ENCODE measurements at regions not wholly inside any gene's neighbourhood (a gene's known extent, or its start where the extent isn't known, plus 50 kb on each side); places are given as distances from the start of the nearest gene placed in this dataset.

DNA sequence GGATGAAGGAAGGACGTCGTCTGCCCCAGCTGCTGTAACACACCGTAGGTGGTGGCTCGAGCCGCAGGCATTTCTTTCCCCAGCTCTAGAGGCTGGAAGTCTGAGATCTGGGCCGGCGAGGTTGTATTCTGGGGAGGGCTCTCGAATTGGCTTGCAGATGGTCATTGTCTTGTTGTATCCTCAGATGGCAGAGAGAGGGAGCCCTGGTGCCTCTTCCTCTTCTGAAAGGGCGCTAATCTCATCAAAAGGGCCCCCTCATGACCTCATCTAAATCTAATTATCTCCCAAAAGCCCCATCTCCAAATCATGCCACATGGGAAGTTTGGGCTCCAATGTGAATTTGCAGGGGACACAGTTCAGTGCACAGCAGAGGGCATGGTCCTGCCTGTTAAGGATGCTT, 109.0 kb downstream of the SIK1 start:
- TF ChIP-seq CTCF (conservative IDR thresholded peaks at IDR 0.05) (no peak), ZFX (IDR thresholded peaks at IDR 0.05) (no peak)

All from C4-2B (cell line).